ENCODE measurements at regions not wholly inside any gene's neighbourhood (a gene's known extent, or its start where the extent isn't known, plus 50 kb on each side); places are given as distances from the start of the nearest gene placed in this dataset.

- no peak for TF ChIP-seq RCOR1 (IDR thresholded peaks at IDR 0.05; ENCODE audit: insufficient replicate concordance, low read length)
- no peak for TF ChIP-seq MAFK (IDR thresholded peaks at IDR 0.05; ENCODE audit: low read depth, low read length)
- TF ChIP-seq MXI1 (IDR thresholded peaks at IDR 0.05; ENCODE audit: borderline replicate concordance, low read depth, low read length), result no peak
- no peak for TF ChIP-seq RAD21 (IDR thresholded peaks at IDR 0.05; ENCODE audit: low read length)
- no peak for TF ChIP-seq ELK1 (IDR thresholded peaks at IDR 0.05; ENCODE audit: borderline replicate concordance, low read depth, low read length)
- no peak for TF ChIP-seq CEBPB (IDR thresholded peaks at IDR 0.05; ENCODE audit: low read depth, low read length)
- no peak for TF ChIP-seq POLR2A (IDR thresholded peaks at IDR 0.05; ENCODE audit: low read depth, low read length)
- TF ChIP-seq, protein P1, sequence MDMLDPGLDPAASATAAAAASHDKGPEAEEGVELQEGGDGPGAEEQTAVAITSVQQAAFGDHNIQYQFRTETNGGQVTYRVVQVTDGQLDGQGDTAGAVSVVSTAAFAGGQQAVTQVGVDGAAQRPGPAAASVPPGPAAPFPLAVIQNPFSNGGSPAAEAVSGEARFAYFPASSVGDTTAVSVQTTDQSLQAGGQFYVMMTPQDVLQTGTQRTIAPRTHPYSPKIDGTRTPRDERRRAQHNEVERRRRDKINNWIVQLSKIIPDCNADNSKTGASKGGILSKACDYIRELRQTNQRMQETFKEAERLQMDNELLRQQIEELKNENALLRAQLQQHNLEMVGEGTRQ (IDR thresholded peaks at IDR 0.05; ENCODE audit: low read depth, low read length), result no peak
- no peak for TF ChIP-seq BHLHE40 (IDR thresholded peaks at IDR 0.05; ENCODE audit: low read depth, low read length)
- H2BK20ac ChIP-seq (ENCODE audit: low read depth, low read length), result no peak overlapping the region
- peaks cover 3% of the 10 kb centered on the region; the same call in 1 of the 2 replicates for H3K9me3 ChIP-seq (ENCODE audit: control insufficient read depth, insufficient read depth, low read length)
- no peak overlapping the region for H3K18ac ChIP-seq (ENCODE audit: low read depth, low read length)
- intact Hi-C loops (cut with micrococcal nuclease), result no loop called here
- H2AK5ac ChIP-seq (ENCODE audit: low read depth, low read length), result no peak overlapping the region
- H4K5ac ChIP-seq (ENCODE audit: low read depth, low read length), result no peak overlapping the region
- no peak overlapping the region for H2BK15ac ChIP-seq (ENCODE audit: low read depth, low read length)
- H2BK5ac ChIP-seq (ENCODE audit: low read depth, low read length, poor library complexity, severe bottlenecking), result no peak overlapping the region
- 53% methylated on average over 2 of the region's 4 CpGs; no CpG with 5 or more reads in 1 of the 2 experiments for WGBS, 2 experiments (ENCODE audit: extremely low coverage in 2 of 2, insufficient read length in 1 of 2)
- no peak overlapping the region for H3K14ac ChIP-seq (replicated peaks; ENCODE audit: low read depth, low read length)
- ChIA-PET CTCF (no interaction called here), POLR2A (ENCODE audit: unreplicated experiment) (interaction anchor here (0.5 kb wide), 1 partner anchor 475 kb away, joined by 3 read pairs; no protein-coding TSS in a partner anchor)
- no peak overlapping the region for H3K27ac ChIP-seq (ENCODE audit: insufficient read depth, low read length)
- no peaks in the 10 kb centered on the region for H3K79me1 ChIP-seq (ENCODE audit: low read depth in 1 of 2, low read length in 2 of 2)
- no peaks in the 10 kb centered on the region for H4K20me1 ChIP-seq (ENCODE audit: insufficient read depth, low read length)
- no peak overlapping the region for H4K8ac ChIP-seq (ENCODE audit: low read depth in 2 of 2, low read length in 2 of 2)
- dilution Hi-C loops (cut with HindIII; ENCODE audit: low sequenced_read_pairs, unreplicated experiment), result no loop called here
- ATAC-seq (ENCODE audit: low read depth) (no peak), DNase-seq (no peak)
- no peak overlapping the region for H3K23ac ChIP-seq (ENCODE audit: low read depth, low read length)
- no peak overlapping the region for H3K4me3 ChIP-seq (ENCODE audit: insufficient read depth, low read depth, low read length)
- H2AFZ ChIP-seq (replicated peaks; ENCODE audit: low read length, poor library complexity), result no peak overlapping the region
- no peaks in the 10 kb centered on the region; the same call in 1 of the 2 replicates for H3K4me1 ChIP-seq (ENCODE audit: control insufficient read depth, insufficient read depth, low read length)
- no peak overlapping the region for H3K9ac ChIP-seq (ENCODE audit: low read depth, low read length)
- H3K9me1 ChIP-seq (ENCODE audit: insufficient read depth, low read length), result no peaks in the 10 kb centered on the region; the same call in none of the 2 replicates
- peaks cover 16% of the 10 kb centered on the region for H3K27me3 ChIP-seq (ENCODE audit: control insufficient read depth, insufficient read depth, low read length)
- no peak overlapping the region for H4K91ac ChIP-seq (ENCODE audit: insufficient read depth, low read depth, low read length)
- H2AK9ac ChIP-seq (replicated peaks; ENCODE audit: low read depth, low read length, poor library complexity), result no peak overlapping the region
- no peak overlapping the region for H2BK120ac ChIP-seq (ENCODE audit: low read depth, low read length)
- in situ Hi-C loops (cut with MboI; ENCODE audit: low sequenced_read_pairs), result no loop called here
- H3K4me2 ChIP-seq (ENCODE audit: low read depth, low read length), result no peak overlapping the region
- no TSS peak for BruUV-seq (replicated peaks)
- no peaks in the 10 kb centered on the region for H3K36me3 ChIP-seq (ENCODE audit: control insufficient read depth, insufficient read depth, low read length)
- H3K4ac ChIP-seq (ENCODE audit: low read depth, low read length), result no peak overlapping the region
- H3K56ac ChIP-seq (ENCODE audit: extremely low read depth, insufficient read depth, low read length), result no peak overlapping the region
Measured at GRCh38 chr3:194936659-194937058, 251.0 kb downstream of the FAM43A start.

All from IMR-90 (cell line).